ENCODE measurements at regions not wholly inside any gene's neighbourhood (a gene's known extent, or its start where the extent isn't known, plus 50 kb on each side); places are given as distances from the start of the nearest gene placed in this dataset.

- no peak for DNase-seq
These were observed 51.9 kb upstream of the USP47 start for GRCh38 chr11:11789735-11790369.

GRCh38 chr11:11788063-11788710, 53.6 kb upstream of the USP47 start:
- no peak for DNase-seq

GRCh38 chr11:11787305-11788062, 54.3 kb upstream of the USP47 start:
- DNase-seq, result peak; percentile 85

- no peak for DNase-seq
These were observed 55.0 kb upstream of the USP47 start for GRCh38 chr11:11786771-11787170.

- DNase-seq, result no peak
These were observed 55.5 kb upstream of the USP47 start for GRCh38 chr11:11786234-11786633.

- DNase-seq, result no peak
These were observed 59.2 kb upstream of the USP47 start for GRCh38 chr11:11782532-11783110.

- no peak for DNase-seq
These were observed 60.9 kb upstream of the USP47 start for GRCh38 chr11:11780858-11781257.

GRCh38 chr11:11779975-11780374, 61.8 kb upstream of the USP47 start:
- DNase-seq, result no peak

- DNase-seq, result no peak
These were observed 63.9 kb upstream of the USP47 start for GRCh38 chr11:11777897-11778296.

GRCh38 chr11:11776714-11777113, 65.1 kb upstream of the USP47 start:
- no peak for DNase-seq

- no peak for DNase-seq
These were observed 66.8 kb upstream of the USP47 start for GRCh38 chr11:11774928-11775327.

GRCh38 chr11:11772865-11773515, 68.8 kb upstream of the USP47 start:
- no peak for DNase-seq

GRCh38 chr11:11770921-11771486, 70.8 kb upstream of the USP47 start:
- no peak for DNase-seq

- no peak for DNase-seq
These were observed 71.5 kb upstream of the USP47 start for GRCh38 chr11:11770296-11770695.

- DNase-seq, result no peak
These were observed 72.0 kb upstream of the USP47 start for GRCh38 chr11:11769782-11770181.

- no peak for DNase-seq
These were observed 72.4 kb upstream of the USP47 start for GRCh38 chr11:11769362-11769761.

- no peak for DNase-seq
These were observed 77.4 kb upstream of the USP47 start for GRCh38 chr11:11764423-11764803.

GRCh38 chr11:11763796-11764422, 77.9 kb upstream of the USP47 start:
- DNase-seq, result no peak

- no peak for DNase-seq
These were observed 80.9 kb upstream of the USP47 start for GRCh38 chr11:11760838-11761237.

GRCh38 chr11:11758603-11759196, 83.1 kb upstream of the USP47 start:
- no peak for DNase-seq

- no peak for DNase-seq
These were observed 83.9 kb upstream of the USP47 start for GRCh38 chr11:11757909-11758308.

- DNase-seq, result no peak
These were observed 85.1 kb upstream of the USP47 start for GRCh38 chr11:11756718-11757117.

Measured in femur (tissue), 1 donor.